ENCODE measurements at regions not wholly inside any gene's neighbourhood (a gene's known extent, or its start where the extent isn't known, plus 50 kb on each side); places are given as distances from the start of the nearest gene placed in this dataset.

DNA sequence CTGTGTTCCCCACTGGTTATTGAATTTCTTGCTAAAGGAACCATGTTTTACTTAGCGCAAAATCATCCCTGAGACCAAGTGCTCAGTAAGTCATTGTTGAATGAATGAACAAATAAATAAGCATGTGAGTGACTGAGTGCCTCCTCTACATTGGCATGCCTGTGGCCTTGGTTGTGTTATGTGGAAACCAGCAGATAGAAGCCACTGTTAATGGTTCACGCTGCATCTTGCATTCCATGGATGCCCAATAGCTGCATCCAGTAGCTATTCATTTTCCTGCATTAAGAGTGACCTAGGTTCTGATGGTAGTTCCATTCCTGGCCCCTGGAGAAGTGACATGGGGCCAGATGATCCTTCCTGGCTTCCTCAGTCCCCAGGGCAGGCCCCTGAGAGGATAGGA is 113.3 kb upstream of the BMPER start:
- H3K27me3 ChIP-seq, result no peaks in the 10 kb centered on the region
- no peak for ATAC-seq
- intact Hi-C loops (cut with DNase I), result no loop called here
- no peak overlapping the region for H3K27ac ChIP-seq
- no peak for TF ChIP-seq CTCF (IDR thresholded peaks at IDR 0.05)
- H3K4me1 ChIP-seq, result no peaks in the 10 kb centered on the region
- DNase-seq, result no peak
- no peak overlapping the region for H3K4me3 ChIP-seq
- no peaks in the 10 kb centered on the region for H3K9me3 ChIP-seq
- H3K36me3 ChIP-seq, result no peaks in the 10 kb centered on the region

DNA sequence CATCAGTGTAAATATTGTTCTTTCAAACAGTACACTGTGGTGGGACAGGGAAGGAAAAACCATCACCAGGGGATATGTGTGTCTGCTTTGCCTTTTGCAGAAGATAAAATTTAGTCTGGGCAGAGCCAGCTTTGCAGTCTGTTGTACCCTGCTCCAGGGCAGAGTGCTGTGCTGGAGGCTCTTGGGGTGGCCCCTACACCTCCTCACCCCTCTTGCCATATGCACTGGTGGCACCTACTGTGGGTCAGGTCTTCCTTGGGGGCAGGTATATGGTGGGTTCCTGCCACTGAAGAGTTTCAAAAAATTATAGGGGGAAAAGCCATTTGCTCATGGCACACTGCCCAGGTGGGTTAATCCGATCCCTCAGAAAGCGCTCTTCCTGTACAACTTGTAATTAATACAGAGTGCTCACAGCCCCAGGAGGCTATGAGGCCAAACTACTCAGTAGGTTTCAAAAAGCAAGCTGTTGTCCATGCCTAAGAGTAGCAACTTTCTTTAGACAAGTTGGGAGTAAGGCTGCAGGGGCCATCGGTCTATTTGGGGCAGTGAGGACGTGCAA is 112.7 kb upstream of the BMPER start:
- intact Hi-C loops (cut with DNase I), result no loop called here
- ATAC-seq (no peak), DNase-seq (no peak)
- H3K27ac ChIP-seq, result no peak overlapping the region
- H3K4me1 ChIP-seq, result no peaks in the 10 kb centered on the region
- H3K27me3 ChIP-seq, result no peaks in the 10 kb centered on the region
- peaks cover 0 to under 1% of the 10 kb centered on the region in 2 donors for H3K9me3 ChIP-seq
- no peak for TF ChIP-seq CTCF (IDR thresholded peaks at IDR 0.05)
- no peak overlapping the region for H3K4me3 ChIP-seq
- no peaks in the 10 kb centered on the region for H3K36me3 ChIP-seq

DNA sequence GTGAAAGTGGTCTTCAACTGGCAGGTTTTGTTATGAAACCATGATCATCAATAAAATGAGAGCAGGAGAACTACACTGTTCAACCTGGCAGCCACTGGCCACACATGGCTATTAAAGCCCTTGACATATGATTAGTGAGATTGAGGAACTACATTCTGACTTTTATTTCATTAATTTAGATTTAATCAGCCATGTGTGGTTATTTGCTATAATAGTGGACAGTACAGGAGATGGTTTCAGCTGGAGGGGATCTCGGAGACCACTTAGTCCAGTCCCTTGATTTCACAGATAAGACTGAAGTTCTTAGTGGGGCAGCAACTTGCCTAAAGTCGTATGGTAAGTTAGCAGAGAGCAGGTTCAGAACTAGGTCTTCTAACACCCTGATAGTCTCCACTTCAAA is 111.7 kb upstream of the BMPER start:
- intact Hi-C loops (cut with DNase I), result no loop called here
- peaks cover 0 to 3% of the 10 kb centered on the region in 2 donors for H3K9me3 ChIP-seq
- TF ChIP-seq CTCF (IDR thresholded peaks at IDR 0.05), result no peak
- no peaks in the 10 kb centered on the region for H3K36me3 ChIP-seq
- H3K4me1 ChIP-seq, result no peaks in the 10 kb centered on the region
- ATAC-seq (no peak), DNase-seq (no peak)
- H3K4me3 ChIP-seq, result no peak overlapping the region
- no peaks in the 10 kb centered on the region for H3K27me3 ChIP-seq
- H3K27ac ChIP-seq, result no peak overlapping the region

DNA sequence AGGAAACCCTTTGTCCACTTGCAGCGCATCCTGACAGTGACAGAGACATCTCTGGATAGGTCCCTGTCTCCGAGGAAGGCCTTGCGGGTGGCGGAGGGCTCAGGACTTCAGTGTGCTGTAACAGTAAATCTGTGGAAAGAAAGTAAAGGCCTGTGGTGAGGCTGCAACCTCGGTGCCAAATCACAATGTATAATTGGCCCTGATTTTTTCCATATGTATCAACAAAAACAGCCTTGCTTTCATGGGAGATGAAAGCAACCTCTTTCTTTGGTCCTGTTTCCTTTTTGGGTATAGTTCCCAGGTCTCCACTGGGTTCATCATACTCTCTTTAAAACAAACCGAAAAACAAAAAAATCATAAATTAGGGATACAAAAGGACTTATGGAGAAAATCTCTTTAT is 110.9 kb upstream of the BMPER start:
- no peak for TF ChIP-seq CTCF (IDR thresholded peaks at IDR 0.05)
- H3K36me3 ChIP-seq, result no peaks in the 10 kb centered on the region
- ATAC-seq (no peak), DNase-seq (no peak)
- H3K27ac ChIP-seq, result no peak overlapping the region
- intact Hi-C loops (cut with DNase I), result no loop called here
- H3K27me3 ChIP-seq, result no peaks in the 10 kb centered on the region
- no peak overlapping the region for H3K4me3 ChIP-seq
- H3K4me1 ChIP-seq, result no peaks in the 10 kb centered on the region
- peaks cover 0 to 3% of the 10 kb centered on the region in 2 donors for H3K9me3 ChIP-seq

DNA sequence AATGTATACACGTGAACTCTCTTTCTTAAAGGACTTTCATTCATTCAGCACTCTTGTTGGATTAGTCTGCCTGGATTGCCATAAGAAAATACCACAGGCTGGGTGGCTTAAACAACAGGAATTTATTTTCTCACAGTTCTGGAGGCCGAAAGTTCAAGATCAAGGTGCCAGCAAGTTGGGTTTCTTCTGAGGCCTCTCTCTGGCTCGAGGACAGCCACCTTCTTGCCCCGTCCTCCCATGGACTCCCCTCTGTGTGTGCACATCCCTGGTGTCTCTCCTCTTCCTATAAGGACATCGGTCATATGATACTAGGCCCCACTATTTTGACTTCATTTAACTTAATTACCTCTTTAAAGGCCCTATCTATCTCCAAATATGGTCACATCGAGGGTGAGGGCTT is 110.4 kb upstream of the BMPER start:
- H3K27ac ChIP-seq, result no peak overlapping the region
- TF ChIP-seq CTCF (IDR thresholded peaks at IDR 0.05), result no peak
- no peaks in the 10 kb centered on the region for H3K36me3 ChIP-seq
- peaks cover 0 to 3% of the 10 kb centered on the region in 2 donors for H3K9me3 ChIP-seq
- H3K4me1 ChIP-seq, result no peaks in the 10 kb centered on the region
- no peak overlapping the region for H3K4me3 ChIP-seq
- intact Hi-C loops (cut with DNase I), result no loop called here
- H3K27me3 ChIP-seq, result no peaks in the 10 kb centered on the region
- DNase-seq (no peak), ATAC-seq (no peak)
